ENCODE measurements at regions not wholly inside any gene's neighbourhood (a gene's known extent, or its start where the extent isn't known, plus 50 kb on each side); places are given as distances from the start of the nearest gene placed in this dataset.

- TF ChIP-seq EZH2 (IDR thresholded peaks at IDR 0.05) (no peak), POLR2AphosphoS5 (IDR thresholded peaks at IDR 0.05; ENCODE audit: borderline replicate concordance, low read depth, low read length) (no peak), FOXP2 (optimal IDR thresholded peaks at IDR 0.05; ENCODE audit: control extremely low read depth, extremely low read length, insufficient read depth) (no peak)
Measured at GRCh38 chr13:82701020-82701419, 1181.3 kb downstream of the SLITRK1 start.

Data from SK-N-MC (cell line).